ENCODE measurements at regions not wholly inside any gene's neighbourhood (a gene's known extent, or its start where the extent isn't known, plus 50 kb on each side); places are given as distances from the start of the nearest gene placed in this dataset.

DNA sequence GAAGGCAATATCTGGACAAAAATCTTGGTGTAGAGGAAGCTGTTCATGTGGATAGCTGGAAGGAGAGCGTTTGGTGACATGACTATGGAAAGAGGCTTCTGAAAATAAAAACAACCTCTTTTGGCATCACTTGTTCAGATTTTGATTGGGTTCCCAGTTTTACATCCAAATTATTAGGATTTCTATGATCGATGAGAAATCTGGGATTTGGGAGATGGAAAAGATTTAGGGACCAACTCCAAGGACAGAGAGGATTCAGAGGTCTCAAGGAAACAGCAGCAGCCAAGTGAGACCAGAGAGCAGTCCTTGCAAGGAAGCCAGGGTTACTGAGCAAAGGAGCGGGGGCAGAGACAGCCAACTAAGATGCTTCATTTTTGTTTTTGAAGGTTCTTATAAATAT is 441.7 kb downstream of the TRIB2 start:
- Histone ChIP-seq H3K14ac (ENCODE audit: insufficient read depth, low read length) (no peak overlapping the region), H4K91ac (ENCODE audit: insufficient read length, low read depth, low read length) (no peak overlapping the region), H3K4me1 (ENCODE audit: insufficient read depth, low read length) (no peaks in the 10 kb centered on the region), H2BK15ac (ENCODE audit: low read depth, low read length) (no peak overlapping the region), H3K9me3 (ENCODE audit: control insufficient read depth, low read depth, low read length) (no peaks in the 10 kb centered on the region), H3K79me1 (ENCODE audit: insufficient read depth, low read depth, low read length, poor library complexity, severe bottlenecking) (no peaks in the 10 kb centered on the region), H2BK120ac (ENCODE audit: low read depth, low read length, poor library complexity, severe bottlenecking) (no peak overlapping the region), H2AK5ac (ENCODE audit: insufficient read length, low read length) (no peak overlapping the region), H3K23me2 (ENCODE audit: insufficient read length, low read depth, low read length, poor library complexity, severe bottlenecking) (no peaks in the 10 kb centered on the region), H3K18ac (ENCODE audit: insufficient read length, low read depth, low read length) (no peak overlapping the region), H4K5ac (ENCODE audit: insufficient read length, low read depth, low read length) (no peak overlapping the region), H3K27me3 (ENCODE audit: insufficient read depth, low read length) (no peaks in the 10 kb centered on the region), H2BK5ac (ENCODE audit: insufficient read length, low read length) (no peak overlapping the region), H4K20me1 (ENCODE audit: control insufficient read depth, insufficient read depth, insufficient read length) (no peaks in the 10 kb centered on the region), H3K79me2 (ENCODE audit: insufficient read depth, low read length) (no peaks in the 10 kb centered on the region), H4K8ac (replicated peaks; ENCODE audit: insufficient read length, low read depth, low read length) (no peak overlapping the region), H2AFZ (ENCODE audit: low read length) (no peak overlapping the region), H3K4me2 (ENCODE audit: insufficient read depth, insufficient read length, low read length) (no peak overlapping the region), H3K9ac (ENCODE audit: extremely low read depth, insufficient read length, low read length) (no peak overlapping the region), H3K56ac (ENCODE audit: insufficient read length, low read depth, low read length) (no peak overlapping the region), H3T11ph (ENCODE audit: low read length) (no peak overlapping the region), H3K27ac (ENCODE audit: insufficient read length, low read depth, low read length) (no peak overlapping the region), H3K23ac (ENCODE audit: insufficient read length, low read depth, low read length) (no peak overlapping the region), H2BK20ac (ENCODE audit: low read depth, low read length, poor library complexity, severe bottlenecking) (no peak overlapping the region), H3K4ac (ENCODE audit: low read depth, low read length) (no peak overlapping the region), H2BK12ac (ENCODE audit: insufficient read length, low read depth, low read length) (no peak overlapping the region)
- Mint-ChIP-seq H3K27me3 (ENCODE audit: low read depth) (no peaks in the 10 kb centered on the region), H3K27ac (no peak overlapping the region), H3K4me1 (no peaks in the 10 kb centered on the region), H3K9me3 (no peaks in the 10 kb centered on the region), H3K4me3 (no peak overlapping the region), H3K36me3 (ENCODE audit: insufficient read depth in 1 of 3, low read depth in 3 of 3) (no peaks in the 10 kb centered on the region)
- no peak for DNase-seq
- TF ChIP-seq, protein P1, sequence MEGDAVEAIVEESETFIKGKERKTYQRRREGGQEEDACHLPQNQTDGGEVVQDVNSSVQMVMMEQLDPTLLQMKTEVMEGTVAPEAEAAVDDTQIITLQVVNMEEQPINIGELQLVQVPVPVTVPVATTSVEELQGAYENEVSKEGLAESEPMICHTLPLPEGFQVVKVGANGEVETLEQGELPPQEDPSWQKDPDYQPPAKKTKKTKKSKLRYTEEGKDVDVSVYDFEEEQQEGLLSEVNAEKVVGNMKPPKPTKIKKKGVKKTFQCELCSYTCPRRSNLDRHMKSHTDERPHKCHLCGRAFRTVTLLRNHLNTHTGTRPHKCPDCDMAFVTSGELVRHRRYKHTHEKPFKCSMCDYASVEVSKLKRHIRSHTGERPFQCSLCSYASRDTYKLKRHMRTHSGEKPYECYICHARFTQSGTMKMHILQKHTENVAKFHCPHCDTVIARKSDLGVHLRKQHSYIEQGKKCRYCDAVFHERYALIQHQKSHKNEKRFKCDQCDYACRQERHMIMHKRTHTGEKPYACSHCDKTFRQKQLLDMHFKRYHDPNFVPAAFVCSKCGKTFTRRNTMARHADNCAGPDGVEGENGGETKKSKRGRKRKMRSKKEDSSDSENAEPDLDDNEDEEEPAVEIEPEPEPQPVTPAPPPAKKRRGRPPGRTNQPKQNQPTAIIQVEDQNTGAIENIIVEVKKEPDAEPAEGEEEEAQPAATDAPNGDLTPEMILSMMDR (conservative IDR thresholded peaks at IDR 0.05): no peak
- no CpG with 5 or more reads among the region's 3 CpGs for WGBS (ENCODE audit: extremely low coverage, insufficient read length, low lambda C conversion rate)
